Neutrophil (primary cell): ENCODE measurements at regions not wholly inside any gene's neighbourhood (a gene's known extent, or its start where the extent isn't known, plus 50 kb on each side); places are given as distances from the start of the nearest gene placed in this dataset.

Source experiments
- H3K27ac ChIP-seq: fragments of 200-600 bp; sonication (generic); 2 replicates; pipeline ENCODE4 v1.5.1; 2016; ENCODE audit warnings: mild to moderate bottlenecking, moderate library complexity
- H3K27me3 ChIP-seq: fragments of 200-600 bp; sonication (generic); 2 replicates; pipeline ENCODE4 v1.6.0; 2016; ENCODE audit warnings: mild to moderate bottlenecking
- H3K36me3 ChIP-seq: fragments of 200-600 bp; sonication (generic); 2 replicates; pipeline ENCODE4 v1.5.1; 2017
- H3K4me1 ChIP-seq, 2 experiments: fragments of 200-600 bp in 1 of 2; sonication (generic) in 1 of 2; 1 replicate in 1 of 2; 2 replicates in 1 of 2; pipeline versions ENCODE4 v1.5.1 to v1.6.1; 2013 to 2016; ENCODE audit warnings: low read depth in 1 of 2, low read length in 1 of 2, mild to moderate bottlenecking in 1 of 2, moderate library complexity in 1 of 2; ENCODE audit not compliant: control insufficient read depth in 1 of 2, insufficient read depth in 1 of 2
- H3K4me3 ChIP-seq, 2 experiments: fragments of 200-600 bp in 1 of 2; sonication (generic) in 1 of 2; 1 replicate in 1 of 2; 2 replicates in 1 of 2; pipeline ENCODE4 v1.5.1; 2013 to 2016; ENCODE audit warnings: low read depth in 1 of 2, low read length in 1 of 2, mild to moderate bottlenecking in 1 of 2, moderate library complexity in 1 of 2
- H3K9me3 ChIP-seq: fragments of 200-600 bp; sonication (generic); 2 replicates; pipeline ENCODE4 v1.5.1; 2016
- TF ChIP-seq, protein P1 (sequence below): fragments of 200-600 bp; sonication (generic); IDR thresholded peaks from 2 replicates; pipeline ENCODE4 v1.5.1; 2016; ENCODE audit warnings: antibody characterized with exemption

DNA sequence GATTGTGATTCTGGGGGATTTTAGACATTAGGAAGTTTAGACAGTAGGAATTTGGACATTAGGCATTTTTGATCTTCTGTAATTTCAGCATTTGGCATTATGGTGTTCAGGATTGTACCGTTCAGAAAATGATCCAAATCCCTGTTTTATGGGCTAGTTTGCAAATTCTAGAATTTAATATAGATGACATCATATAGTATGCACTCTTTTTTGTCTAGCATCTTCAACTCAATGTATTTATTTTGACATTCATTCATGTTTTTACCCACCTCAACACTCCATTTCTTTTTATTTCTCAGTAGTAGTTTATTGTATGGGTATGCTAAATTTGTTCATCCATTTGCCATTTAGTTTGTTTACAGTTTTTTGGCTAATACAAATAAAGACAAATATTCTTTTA, 105.3 kb upstream of the ZPLD1 start:
- no peaks in the 10 kb centered on the region for H3K27me3 ChIP-seq
- TF ChIP-seq, protein P1, sequence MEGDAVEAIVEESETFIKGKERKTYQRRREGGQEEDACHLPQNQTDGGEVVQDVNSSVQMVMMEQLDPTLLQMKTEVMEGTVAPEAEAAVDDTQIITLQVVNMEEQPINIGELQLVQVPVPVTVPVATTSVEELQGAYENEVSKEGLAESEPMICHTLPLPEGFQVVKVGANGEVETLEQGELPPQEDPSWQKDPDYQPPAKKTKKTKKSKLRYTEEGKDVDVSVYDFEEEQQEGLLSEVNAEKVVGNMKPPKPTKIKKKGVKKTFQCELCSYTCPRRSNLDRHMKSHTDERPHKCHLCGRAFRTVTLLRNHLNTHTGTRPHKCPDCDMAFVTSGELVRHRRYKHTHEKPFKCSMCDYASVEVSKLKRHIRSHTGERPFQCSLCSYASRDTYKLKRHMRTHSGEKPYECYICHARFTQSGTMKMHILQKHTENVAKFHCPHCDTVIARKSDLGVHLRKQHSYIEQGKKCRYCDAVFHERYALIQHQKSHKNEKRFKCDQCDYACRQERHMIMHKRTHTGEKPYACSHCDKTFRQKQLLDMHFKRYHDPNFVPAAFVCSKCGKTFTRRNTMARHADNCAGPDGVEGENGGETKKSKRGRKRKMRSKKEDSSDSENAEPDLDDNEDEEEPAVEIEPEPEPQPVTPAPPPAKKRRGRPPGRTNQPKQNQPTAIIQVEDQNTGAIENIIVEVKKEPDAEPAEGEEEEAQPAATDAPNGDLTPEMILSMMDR = no peak
- H3K36me3 ChIP-seq = no peaks in the 10 kb centered on the region
- H3K9me3 ChIP-seq = no peaks in the 10 kb centered on the region
- no peaks in the 10 kb centered on the region for H3K4me1 ChIP-seq
- no peak overlapping the region for H3K27ac ChIP-seq
- no peak overlapping the region for H3K4me3 ChIP-seq

DNA sequence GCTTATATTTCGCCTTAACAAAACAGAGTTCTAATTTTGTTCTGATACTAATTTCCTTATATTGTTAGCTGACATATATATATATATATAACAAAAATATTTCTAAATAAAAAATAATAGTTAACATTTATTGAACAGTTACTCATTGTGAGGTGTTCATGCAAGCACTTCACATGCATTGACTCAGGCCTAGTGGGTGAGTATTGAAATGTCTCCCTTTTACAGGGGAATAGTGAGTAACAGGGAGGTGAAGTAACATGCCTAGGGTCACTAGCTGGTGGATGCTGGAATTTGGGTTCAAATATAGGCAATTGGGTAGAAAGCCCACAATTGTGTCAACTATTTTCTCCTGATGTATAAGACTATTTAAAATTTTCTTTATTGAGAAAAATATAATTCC, 102.6 kb upstream of the ZPLD1 start:
- Histone ChIP-seq H3K4me3 (no peak overlapping the region), H3K36me3 (no peaks in the 10 kb centered on the region), H3K27ac (no peak overlapping the region), H3K27me3 (no peaks in the 10 kb centered on the region), H3K4me1 (no peaks in the 10 kb centered on the region), H3K9me3 (no peaks in the 10 kb centered on the region)
- TF ChIP-seq, protein P1 = no peak

DNA sequence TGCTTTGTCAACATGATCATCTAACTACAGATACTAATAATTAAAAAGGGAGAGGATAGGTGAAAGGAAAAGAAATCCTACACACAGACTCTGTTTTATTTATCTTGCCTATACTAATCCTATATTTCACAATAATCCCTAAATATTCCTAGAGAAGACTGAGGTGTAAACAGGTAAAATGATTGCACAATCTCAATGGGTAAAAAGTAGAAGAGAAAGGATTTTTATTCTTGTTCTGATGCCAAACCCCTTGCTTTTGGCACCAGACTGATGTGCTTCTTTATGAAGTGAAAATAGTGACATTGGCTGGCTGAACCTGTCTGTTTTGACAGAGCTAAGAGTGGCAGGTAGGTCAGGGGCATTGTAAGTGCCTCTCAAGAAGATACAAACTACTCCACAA, 101.9 kb upstream of the ZPLD1 start:
- Histone ChIP-seq H3K27me3 (no peaks in the 10 kb centered on the region), H3K4me3 (no peak overlapping the region), H3K36me3 (no peaks in the 10 kb centered on the region), H3K27ac (no peak overlapping the region), H3K9me3 (no peaks in the 10 kb centered on the region), H3K4me1 (no peaks in the 10 kb centered on the region)
- TF ChIP-seq, protein P1 = no peak

DNA sequence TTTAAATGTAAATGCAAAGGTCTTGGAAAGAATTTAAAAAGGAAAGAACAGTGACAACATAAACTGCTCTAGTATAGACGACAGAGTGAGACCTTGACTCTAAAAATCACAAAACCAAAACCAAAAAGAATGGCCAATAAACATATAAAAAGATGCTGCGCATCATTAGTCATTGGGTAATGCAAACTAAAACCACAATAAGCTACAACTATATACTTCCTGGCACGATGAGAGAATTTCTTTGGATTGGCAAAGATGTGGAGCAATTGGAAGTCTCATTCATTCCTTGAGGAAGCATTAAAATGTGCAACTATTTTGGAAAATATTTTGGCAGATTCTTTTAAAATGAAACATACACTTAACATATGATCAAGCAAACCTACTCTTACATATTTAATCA, 98.7 kb upstream of the ZPLD1 start:
- no peaks in the 10 kb centered on the region for H3K36me3 ChIP-seq
- no peaks in the 10 kb centered on the region for H3K27me3 ChIP-seq
- H3K27ac ChIP-seq = no peak overlapping the region
- H3K9me3 ChIP-seq = no peaks in the 10 kb centered on the region
- H3K4me1 ChIP-seq = no peaks in the 10 kb centered on the region
- TF ChIP-seq, protein P1 = no peak
- no peak overlapping the region for H3K4me3 ChIP-seq

DNA sequence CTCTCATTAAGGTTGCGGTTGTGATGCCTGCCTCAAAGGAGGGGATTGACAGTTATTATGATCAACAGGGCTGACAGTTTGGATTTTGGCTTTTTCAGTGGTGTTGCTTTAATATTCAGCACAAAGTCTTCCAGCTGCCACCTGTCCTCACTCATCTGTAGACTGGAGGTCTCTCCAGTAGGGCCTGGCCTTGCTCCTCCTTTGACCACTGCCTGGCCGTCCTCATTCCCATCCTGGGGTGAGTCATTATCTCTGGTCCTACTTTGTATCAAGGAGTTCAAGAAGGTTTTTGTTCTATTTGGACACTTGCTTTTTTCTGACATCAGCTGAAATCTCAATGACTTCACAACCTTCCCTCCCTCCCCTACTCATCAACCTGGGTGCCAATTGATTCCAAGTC, 95.1 kb upstream of the ZPLD1 start:
- Histone ChIP-seq H3K36me3 (no peaks in the 10 kb centered on the region), H3K4me3 (no peak overlapping the region), H3K9me3 (no peaks in the 10 kb centered on the region), H3K27ac (no peak overlapping the region), H3K27me3 (no peaks in the 10 kb centered on the region), H3K4me1 (no peaks in the 10 kb centered on the region)
- TF ChIP-seq, protein P1 = no peak

DNA sequence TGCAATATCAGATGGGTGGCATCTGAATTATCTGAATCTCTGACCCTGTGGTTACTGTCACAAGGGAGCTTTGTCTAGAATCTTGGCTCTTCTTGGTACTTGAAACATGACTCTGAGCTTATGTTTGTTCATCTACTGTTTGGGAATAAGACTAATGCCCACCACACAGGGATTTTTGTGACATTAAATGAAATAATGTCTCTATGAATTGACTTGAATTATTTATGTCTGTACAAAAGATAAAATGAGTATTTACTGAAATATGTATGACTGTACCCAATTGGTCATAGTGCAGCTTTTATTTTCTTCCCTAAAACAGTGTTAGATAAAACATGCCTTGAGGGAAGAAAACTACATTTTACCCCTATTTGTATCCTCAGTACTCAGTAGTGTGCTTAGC, 87.9 kb upstream of the ZPLD1 start:
- Histone ChIP-seq H3K4me3 (no peak overlapping the region), H3K27ac (no peak overlapping the region), H3K4me1 (no peaks in the 10 kb centered on the region), H3K27me3 (no peaks in the 10 kb centered on the region), H3K36me3 (no peaks in the 10 kb centered on the region), H3K9me3 (no peaks in the 10 kb centered on the region)
- TF ChIP-seq, protein P1 = no peak
